ENCODE measurements at regions not wholly inside any gene's neighbourhood (a gene's known extent, or its start where the extent isn't known, plus 50 kb on each side); places are given as distances from the start of the nearest gene placed in this dataset.
A peak's percentile ranks its signal among the peaks of the same experiment; 100 is the strongest.

- DNase-seq (ENCODE audit: low read depth), result no peak
These were observed 54.4 kb upstream of the TMEM72 start for GRCh38 chr10:44856696-44857095.

- DNase-seq (ENCODE audit: low read depth), result peak; percentile 27
These were observed 53.6 kb upstream of the TMEM72 start for GRCh38 chr10:44857363-44858016.

- no peak for DNase-seq (ENCODE audit: low read depth)
These were observed 53.1 kb upstream of the TMEM72 start for GRCh38 chr10:44858017-44858371.

- no peak for DNase-seq (ENCODE audit: low read depth)
These were observed 52.1 kb upstream of the TMEM72 start for GRCh38 chr10:44858988-44859387.

- no peak for DNase-seq (ENCODE audit: low read depth)
These were observed 51.4 kb upstream of the TMEM72 start for GRCh38 chr10:44859546-44860285.

GRCh38 chr10:44860811-44861736 is 50.1 kb upstream of the TMEM72 start:
- no peak for DNase-seq (ENCODE audit: low read depth)

All from stimulated activated CD8-positive, alpha-beta memory T cell treated with anti-CD3 and anti-CD28 coated beads, Interleukin-15, amount 100 ng/mL, for 1 hour (primary cell).